ENCODE measurements at regions not wholly inside any gene's neighbourhood (a gene's known extent, or its start where the extent isn't known, plus 50 kb on each side); places are given as distances from the start of the nearest gene placed in this dataset.

DNA sequence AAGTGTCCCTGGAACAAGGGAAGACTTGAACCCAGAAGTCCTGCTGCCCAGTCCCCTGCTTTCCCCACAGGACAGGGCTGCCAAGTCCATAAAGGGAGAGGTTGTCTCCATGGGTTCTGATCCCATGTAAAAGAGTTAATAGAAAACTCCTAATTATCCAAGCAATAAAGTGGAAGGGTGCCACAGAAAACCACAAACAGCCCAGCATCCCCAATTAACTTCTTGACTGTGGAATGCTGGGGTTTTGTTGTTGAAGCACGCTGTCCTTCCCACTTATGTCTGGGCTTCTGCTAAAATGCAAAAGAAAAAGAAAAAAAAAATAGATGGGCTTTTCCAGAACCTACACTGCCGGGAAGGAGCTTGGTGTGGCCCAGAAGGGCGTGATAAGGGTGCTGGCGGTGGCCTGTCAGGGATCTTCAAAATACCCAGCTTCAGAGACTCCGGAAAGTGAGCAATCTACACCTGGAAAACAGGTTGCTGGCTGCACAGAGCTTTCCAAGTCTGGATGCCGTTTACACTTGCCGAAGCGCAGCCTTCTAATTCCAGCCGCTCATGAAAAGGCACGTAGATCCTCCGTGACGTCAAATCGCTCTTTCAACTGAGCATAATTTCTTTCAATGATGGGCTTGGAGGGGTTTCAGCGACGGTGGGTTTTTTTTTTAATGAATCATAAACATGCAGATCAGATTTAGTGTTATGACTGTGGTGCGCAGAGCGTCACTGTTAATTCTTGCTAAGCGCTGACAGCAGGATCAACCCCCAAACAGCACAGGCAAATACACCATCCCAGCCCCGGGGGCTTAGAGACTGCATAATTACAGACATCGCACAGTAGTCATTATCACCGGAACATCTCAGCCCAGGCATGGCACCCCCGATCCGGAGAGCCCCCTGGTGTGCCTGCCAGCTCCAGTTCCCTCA, 197.6 kb downstream of the BCOR start:
- POLR2A ChIA-PET = no interaction called here
- H4K20me1 ChIP-seq (replicated peaks; ENCODE audit: control insufficient read depth, insufficient read depth, low read length) = no peaks in the 10 kb centered on the region
- H3K9me3 ChIP-seq (replicated peaks; ENCODE audit: control insufficient read depth, insufficient read depth, low read depth, low read length) = no peaks in the 10 kb centered on the region
- no peak overlapping the region for H3K9ac ChIP-seq (ENCODE audit: insufficient read depth in 1 of 2, low read depth in 2 of 2, low read length in 2 of 2)
- FAIRE-seq (no peak), DNase-seq (ENCODE audit: extremely low read depth in 1 of 4, low spot score in 3 of 4) (no peak), ATAC-seq (no peak)
- H2AFZ ChIP-seq (ENCODE audit: low read depth, low read length) = no peak overlapping the region
- no peaks in the 10 kb centered on the region for H3K9me1 ChIP-seq (ENCODE audit: control insufficient read depth, insufficient read depth, low read length)
- H3K79me2 ChIP-seq (ENCODE audit: control insufficient read depth, insufficient read depth, low read length) = no peaks in the 10 kb centered on the region
- TF ChIP-seq PPARD (CRISPR knock-in tag; IDR thresholded peaks at IDR 0.05) (no peak), MEF2A (IDR thresholded peaks at IDR 0.05; ENCODE audit: control insufficient read depth, low read depth, low read length) (no peak), EP300 (IDR thresholded peaks at IDR 0.05; ENCODE audit: low read length) (no peak), SFPQ (IDR thresholded peaks at IDR 0.05; ENCODE audit: low read depth, low read length) (no peak)
- intact Hi-C loops (cut with micrococcal nuclease) (no loop called here), in situ Hi-C loops (cut with MboI) (no loop called here)
- H3K36me3 ChIP-seq (ENCODE audit: control insufficient read depth, insufficient read depth, low read length) = no peaks in the 10 kb centered on the region
- no peak overlapping the region for H3K27ac ChIP-seq (ENCODE audit: extremely low read depth, low read depth, low read length)
- peaks cover 0 to 19% of the 10 kb centered on the region in 2 experiments; a peak in 2 of 5 replicates for H3K27me3 ChIP-seq (ENCODE audit: control insufficient read depth in 2 of 2, insufficient read depth in 2 of 2, low read length in 2 of 2)
- WGBS (ENCODE audit: insufficient coverage, low coverage, missing lambda C conversion rate) = 49% methylated on average over 19 of the region's 23 CpGs
- CTCF ChIA-PET (ENCODE audit: low intra/inter-chr PET ratio) = no interaction called here
- peaks cover 0 to 12% of the 10 kb centered on the region in 2 experiments; a peak in 3 of 5 replicates for H3K4me1 ChIP-seq (replicated peaks in 1 of 2; ENCODE audit: control insufficient read depth in 2 of 2, insufficient read depth in 2 of 2, low read length in 2 of 2)
- no peak overlapping the region for H3K4me2 ChIP-seq (ENCODE audit: insufficient read depth, low read length)
- no TSS peak for BruUV-seq (replicated peaks)
- H3K4me3 ChIP-seq = no peak overlapping the region
